PC-3 (cell line): ENCODE measurements at regions not wholly inside any gene's neighbourhood (a gene's known extent, or its start where the extent isn't known, plus 50 kb on each side); places are given as distances from the start of the nearest gene placed in this dataset.

ENCODE experiments used
- CTCF ChIP-seq: fragments of 300-600 bp; sonication (generic); conservative IDR thresholded peaks from 2 replicates; pipeline ENCODE4 v1.5.1; 2017; ENCODE audit warnings: antibody characterized with exemption, low read depth, mild to moderate bottlenecking, low read length
- EZH2 ChIP-seq: fragments of 300-600 bp; sonication (generic); IDR thresholded peaks from one replicate; pipeline ENCODE4 v1.6.1; 2017; ENCODE audit warnings: antibody characterized with exemption, mild to moderate bottlenecking, low read length; ENCODE audit not compliant: unreplicated experiment
- EZH2phosphoT487 ChIP-seq: fragments of 300-600 bp; sonication (generic); IDR thresholded peaks from 2 replicates; pipeline ENCODE4 v1.6.1; 2018; ENCODE audit warnings: mild to moderate bottlenecking, antibody characterized with exemption, low read length, borderline replicate concordance

- TF ChIP-seq CTCF (no peak), EZH2 (no peak), EZH2phosphoT487 (no peak)
These were observed 286.7 kb downstream of the INHBA start for GRCh38 chr7:41416208-41416595.
